ENCODE measurements at regions not wholly inside any gene's neighbourhood (a gene's known extent, or its start where the extent isn't known, plus 50 kb on each side); places are given as distances from the start of the nearest gene placed in this dataset.

- TF ChIP-seq EZH2 (IDR thresholded peaks at IDR 0.05; ENCODE audit: insufficient read depth, low read length) (no peak), CTCF (IDR thresholded peaks at IDR 0.05; ENCODE audit: insufficient read depth, low read depth, low read length) (no peak)
- Mint-ChIP-seq H3K4me1 (ENCODE audit: low read depth, unreplicated experiment) (peaks cover 3% of the 10 kb centered on the region), H3K4me3 (ENCODE audit: unreplicated experiment) (no peak overlapping the region), H3K36me3 (ENCODE audit: low read depth, unreplicated experiment) (no peaks in the 10 kb centered on the region), H3K9me3 (ENCODE audit: unreplicated experiment) (no peaks in the 10 kb centered on the region), H3K27me3 (ENCODE audit: low read depth, unreplicated experiment) (no peaks in the 10 kb centered on the region), H3K27ac (ENCODE audit: unreplicated experiment) (no peak overlapping the region)
- Histone ChIP-seq H3K4me1 (ENCODE audit: insufficient read depth, low read length) (peaks cover 16% of the 10 kb centered on the region), H3K4me2 (ENCODE audit: low read length) (no peak overlapping the region), H3K27me3 (ENCODE audit: insufficient read depth, low read length) (no peaks in the 10 kb centered on the region), H4K20me1 (ENCODE audit: insufficient read depth, low read length) (no peaks in the 10 kb centered on the region), H3K27ac (ENCODE audit: low read depth, low read length) (no peak overlapping the region), H3K9ac (ENCODE audit: low read length) (no peak overlapping the region), H3K36me3 (ENCODE audit: insufficient read depth, low read length) (no peaks in the 10 kb centered on the region), H3K79me2 (ENCODE audit: insufficient read depth, low read length) (no peaks in the 10 kb centered on the region), H2AFZ (ENCODE audit: low read depth, low read length) (no peak overlapping the region), H3K9me3 (ENCODE audit: insufficient read depth, low read depth, low read length) (no peaks in the 10 kb centered on the region), H3K4me3 (ENCODE audit: insufficient read depth, low read depth, low read length) (no peak overlapping the region)
- DNase-seq (ENCODE audit: low read depth) (no peak), FAIRE-seq (no peak)
Measured at GRCh38 chr7:81605493-81605892, 164.4 kb downstream of the HGF start.

GRCh38 chr7:81604808-81605174, 165.1 kb downstream of the HGF start:
- H3K9me3 Mint-ChIP-seq (ENCODE audit: unreplicated experiment): no peaks in the 10 kb centered on the region
- no peak overlapping the region for H2AFZ ChIP-seq (ENCODE audit: low read depth, low read length)

More at GRCh38 chr7:81604808-81605174, 165.1 kb downstream of the HGF start:
- H3K4me3 ChIP-seq (ENCODE audit: insufficient read depth, low read depth, low read length): no peak overlapping the region
- no peak for FAIRE-seq
- no peaks in the 10 kb centered on the region for H3K79me2 ChIP-seq (ENCODE audit: insufficient read depth, low read length)
- no peaks in the 10 kb centered on the region for H3K9me3 ChIP-seq (ENCODE audit: insufficient read depth, low read depth, low read length)
- Mint-ChIP-seq H3K27ac (ENCODE audit: unreplicated experiment) (no peak overlapping the region), H3K4me3 (ENCODE audit: unreplicated experiment) (no peak overlapping the region), H3K4me1 (ENCODE audit: low read depth, unreplicated experiment) (peaks cover 5% of the 10 kb centered on the region), H3K36me3 (ENCODE audit: low read depth, unreplicated experiment) (no peaks in the 10 kb centered on the region), H3K27me3 (ENCODE audit: low read depth, unreplicated experiment) (no peaks in the 10 kb centered on the region)
- no peaks in the 10 kb centered on the region for H4K20me1 ChIP-seq (ENCODE audit: insufficient read depth, low read length)
- DNase-seq (ENCODE audit: low read depth): no peak
- H3K4me2 ChIP-seq (ENCODE audit: low read length): no peak overlapping the region
- H3K36me3 ChIP-seq (ENCODE audit: insufficient read depth, low read length): no peaks in the 10 kb centered on the region
- TF ChIP-seq EZH2 (IDR thresholded peaks at IDR 0.05; ENCODE audit: insufficient read depth, low read length) (no peak), CTCF (IDR thresholded peaks at IDR 0.05; ENCODE audit: insufficient read depth, low read depth, low read length) (no peak)
- no peak overlapping the region for H3K9ac ChIP-seq (ENCODE audit: low read length)
- peaks cover 22% of the 10 kb centered on the region for H3K4me1 ChIP-seq (ENCODE audit: insufficient read depth, low read length)
- H3K27ac ChIP-seq (ENCODE audit: low read depth, low read length): peak overlapping the region; percentile 40
- no peaks in the 10 kb centered on the region for H3K27me3 ChIP-seq (ENCODE audit: insufficient read depth, low read length)

All from astrocyte (in vitro differentiated cells and primary cell).